Upper lobe of left lung (tissue), 6 donors: ENCODE measurements at regions not wholly inside any gene's neighbourhood (a gene's known extent, or its start where the extent isn't known, plus 50 kb on each side); places are given as distances from the start of the nearest gene placed in this dataset.

Experiments
- ATAC-seq, 2 donors: fragments of 200-7000 bp; cut with Tn5 transposase; one replicate each; pipeline ENCODE4 v1.9.1; 2022; ENCODE audit warnings: mild to moderate bottlenecking in 2 of 2, moderate library complexity in 2 of 2; ENCODE audit not compliant: low FRiP score in 2 of 2
- DNase-seq, 2 donors: peaks; one replicate each; pipeline ENCODE4 v3.0.0-alpha.2; 2019 to 2020
- H3K27ac ChIP-seq, 4 donors: fragments of 200-600 bp; sonication (generic); one replicate each; pipeline ENCODE4 v1.5.1; 2016 to 2019
- H3K27me3 ChIP-seq, 4 donors: fragments of 200-600 bp; sonication (generic); one replicate each; pipeline ENCODE4 v1.5.1; 2017 to 2019
- H3K36me3 ChIP-seq, 4 donors: fragments of 200-600 bp; sonication (generic); one replicate each; pipeline ENCODE4 v1.5.1; 2016 to 2019
- H3K4me1 ChIP-seq, 4 donors: fragments of 200-600 bp; sonication (generic); one replicate each; pipeline ENCODE4 v1.5.1; 2018 to 2019
- H3K4me3 ChIP-seq, 4 donors: fragments of 200-600 bp; sonication (generic); one replicate each; pipeline ENCODE4 v1.5.1; 2017 to 2019; ENCODE audit warnings: mild to moderate bottlenecking in 2 of 4, moderate library complexity in 1 of 4
- H3K9me3 ChIP-seq, 4 donors: fragments of 200-600 bp; sonication (generic); one replicate each; pipeline ENCODE4 v1.5.1; 2018 to 2019
- EP300 ChIP-seq, 4 donors: sonication (generic); formaldehyde crosslinking; IDR thresholded peaks; one replicate each; pipeline ENCODE4 v1.5.1; 2017; ENCODE audit warnings: antibody characterized with exemption in 4 of 4, control low read depth in 2 of 4
- POLR2A ChIP-seq, 4 donors: fragments of 450-650 bp; IDR thresholded peaks; one replicate each; pipeline ENCODE4 v1.5.1; 2016 to 2017; ENCODE audit warnings: antibody characterized with exemption in 4 of 4, mild to moderate bottlenecking in 2 of 4
- POLR2AphosphoS5 ChIP-seq, 2 donors: sonication (generic); formaldehyde crosslinking; IDR thresholded peaks; one replicate each; pipeline ENCODE4 v1.5.1; 2017; ENCODE audit warnings: antibody characterized with exemption in 2 of 2
- WGBS, 2 donors: methylation state at CpG; one replicate each; pipeline ENCODE4 v1.1.5; 2017 to 2018; 5-methylcytosine and 5-hydroxymethylcytosine counted together
- TF ChIP-seq, protein P1 (sequence below), 6 experiments: fragments of 450-650 bp in 4 of 6; fragments of 200-600 bp in 2 of 6; sonication (generic) in 2 of 6; IDR thresholded peaks; one replicate each; pipeline ENCODE4 v1.5.1; 2016 to 2019; ENCODE audit warnings: antibody characterized with exemption in 6 of 6
- donor health status: DM: no; HTN: no; CAD: no; lungs with moderate emphysema.
- donor health status: DM: no; HTN: yes; CAD: no; lungs with severe emphysema.

DNA sequence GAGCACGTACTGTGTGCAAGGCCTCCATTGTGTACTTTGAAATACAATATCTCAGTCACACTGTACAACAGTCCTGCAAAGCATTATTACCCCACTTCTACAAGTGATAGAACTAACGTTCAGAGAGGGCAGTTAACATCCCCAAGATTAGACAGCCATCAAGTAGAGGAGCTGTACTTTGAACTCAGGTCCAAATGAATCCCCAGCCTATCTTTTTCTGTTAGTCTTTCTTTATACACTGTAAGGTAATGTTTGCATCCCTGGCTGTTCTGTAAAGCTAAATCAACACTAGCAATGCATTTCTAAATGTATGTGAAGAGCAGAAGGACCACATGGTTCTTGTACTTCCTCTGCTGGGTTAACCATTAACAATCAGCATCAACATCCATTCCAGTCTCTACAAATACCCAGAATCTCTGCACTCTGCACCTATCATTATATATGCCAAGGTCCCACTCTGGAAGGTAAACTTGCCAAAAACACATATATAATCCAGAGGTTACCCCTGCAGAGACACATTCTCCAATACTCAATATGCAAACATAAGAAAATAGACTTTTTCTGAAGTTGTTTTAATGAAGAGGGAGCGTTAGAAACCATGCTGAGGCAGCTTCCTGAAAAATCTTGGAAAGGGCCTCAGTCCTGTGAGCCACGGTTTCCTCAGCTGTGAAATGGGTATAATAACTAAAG lies 182.3 kb downstream of the MZT1 start:
- Histone ChIP-seq H3K27ac (no peak overlapping the region), H3K9me3 (no peaks in the 10 kb centered on the region), H3K4me1 (no peaks in the 10 kb centered on the region), H3K36me3 (no peaks in the 10 kb centered on the region), H3K4me3 (no peak overlapping the region), H3K27me3 (no peaks in the 10 kb centered on the region)
- TF ChIP-seq EP300 (IDR thresholded peaks at IDR 0.05), result no peak
- no peak for TF ChIP-seq POLR2AphosphoS5 (IDR thresholded peaks at IDR 0.05)
- TF ChIP-seq, protein P1, sequence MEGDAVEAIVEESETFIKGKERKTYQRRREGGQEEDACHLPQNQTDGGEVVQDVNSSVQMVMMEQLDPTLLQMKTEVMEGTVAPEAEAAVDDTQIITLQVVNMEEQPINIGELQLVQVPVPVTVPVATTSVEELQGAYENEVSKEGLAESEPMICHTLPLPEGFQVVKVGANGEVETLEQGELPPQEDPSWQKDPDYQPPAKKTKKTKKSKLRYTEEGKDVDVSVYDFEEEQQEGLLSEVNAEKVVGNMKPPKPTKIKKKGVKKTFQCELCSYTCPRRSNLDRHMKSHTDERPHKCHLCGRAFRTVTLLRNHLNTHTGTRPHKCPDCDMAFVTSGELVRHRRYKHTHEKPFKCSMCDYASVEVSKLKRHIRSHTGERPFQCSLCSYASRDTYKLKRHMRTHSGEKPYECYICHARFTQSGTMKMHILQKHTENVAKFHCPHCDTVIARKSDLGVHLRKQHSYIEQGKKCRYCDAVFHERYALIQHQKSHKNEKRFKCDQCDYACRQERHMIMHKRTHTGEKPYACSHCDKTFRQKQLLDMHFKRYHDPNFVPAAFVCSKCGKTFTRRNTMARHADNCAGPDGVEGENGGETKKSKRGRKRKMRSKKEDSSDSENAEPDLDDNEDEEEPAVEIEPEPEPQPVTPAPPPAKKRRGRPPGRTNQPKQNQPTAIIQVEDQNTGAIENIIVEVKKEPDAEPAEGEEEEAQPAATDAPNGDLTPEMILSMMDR (IDR thresholded peaks at IDR 0.05), result no peak
- no peak for TF ChIP-seq POLR2A (IDR thresholded peaks at IDR 0.05)
- ATAC-seq, result no peak
- no peak for DNase-seq
- 82% methylated on average over 4 of the region's 4 CpGs for whole genome bisulfite sequencing, 2 donors

DNA sequence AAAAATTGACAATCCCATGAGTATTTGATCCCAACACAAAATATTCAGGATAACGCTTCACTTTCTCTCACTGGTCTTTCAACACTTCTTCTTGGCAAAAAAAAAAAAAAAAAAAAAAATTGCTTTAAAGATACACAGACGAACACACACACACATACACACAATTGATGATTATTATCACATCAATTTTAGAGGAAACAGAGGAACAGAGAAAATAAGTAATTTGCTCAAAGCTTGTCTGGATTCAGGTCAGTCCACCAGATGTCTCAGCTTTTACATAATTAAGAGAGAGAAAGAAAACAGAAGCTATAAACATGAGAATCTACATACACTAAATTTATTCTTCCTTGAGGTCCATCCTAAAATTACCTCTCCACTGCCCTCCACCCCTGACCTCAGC lies 183.4 kb downstream of the MZT1 start:
- no peak for DNase-seq
- Histone ChIP-seq H3K4me3 (no peak overlapping the region), H3K27ac (no peak overlapping the region), H3K9me3 (no peaks in the 10 kb centered on the region), H3K36me3 (no peaks in the 10 kb centered on the region), H3K4me1 (no peaks in the 10 kb centered on the region), H3K27me3 (no peaks in the 10 kb centered on the region)
- TF ChIP-seq EP300 (IDR thresholded peaks at IDR 0.05), result no peak
- TF ChIP-seq POLR2AphosphoS5 (IDR thresholded peaks at IDR 0.05), result no peak
- TF ChIP-seq POLR2A (IDR thresholded peaks at IDR 0.05), result no peak
- TF ChIP-seq, protein P1 (IDR thresholded peaks at IDR 0.05), result no peak
- 89 to 97% methylated on average over 2 of the region's 2 CpGs for WGBS, 2 donors
- ATAC-seq, result no peak

DNA sequence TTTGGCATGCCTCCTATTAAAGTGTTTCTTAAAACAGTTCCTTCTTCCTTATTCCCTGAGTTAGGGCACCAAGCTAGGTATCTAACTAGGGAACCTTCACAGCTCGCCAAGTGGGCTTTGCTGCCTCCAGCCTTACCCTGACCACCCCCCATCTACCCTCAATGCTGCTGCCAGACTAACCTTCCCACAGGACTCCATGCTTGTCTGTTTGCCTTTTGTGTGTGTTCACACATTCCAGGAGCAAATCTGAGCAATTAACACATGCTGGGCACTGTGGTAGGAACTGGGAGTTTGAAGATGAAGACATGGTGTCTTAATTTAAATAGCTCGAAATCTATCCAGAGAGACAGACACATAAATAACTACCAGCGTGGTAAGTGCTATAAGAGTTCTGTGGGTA lies 185.2 kb downstream of the MZT1 start:
- no peaks in the 10 kb centered on the region for H3K27me3 ChIP-seq
- H3K27ac ChIP-seq, result no peak overlapping the region
- no peak overlapping the region for H3K4me3 ChIP-seq
- DNase-seq, result no peak
- H3K36me3 ChIP-seq, result no peaks in the 10 kb centered on the region
- 92% methylated on average over 3 of the region's 3 CpGs for WGBS, 2 donors
- TF ChIP-seq EP300 (IDR thresholded peaks at IDR 0.05) (no peak), POLR2A (IDR thresholded peaks at IDR 0.05) (no peak), POLR2AphosphoS5 (IDR thresholded peaks at IDR 0.05) (no peak)
- TF ChIP-seq, protein P1 (IDR thresholded peaks at IDR 0.05), result no peak
- no peaks in the 10 kb centered on the region for H3K9me3 ChIP-seq
- no peaks in the 10 kb centered on the region for H3K4me1 ChIP-seq
- no peak for ATAC-seq

DNA sequence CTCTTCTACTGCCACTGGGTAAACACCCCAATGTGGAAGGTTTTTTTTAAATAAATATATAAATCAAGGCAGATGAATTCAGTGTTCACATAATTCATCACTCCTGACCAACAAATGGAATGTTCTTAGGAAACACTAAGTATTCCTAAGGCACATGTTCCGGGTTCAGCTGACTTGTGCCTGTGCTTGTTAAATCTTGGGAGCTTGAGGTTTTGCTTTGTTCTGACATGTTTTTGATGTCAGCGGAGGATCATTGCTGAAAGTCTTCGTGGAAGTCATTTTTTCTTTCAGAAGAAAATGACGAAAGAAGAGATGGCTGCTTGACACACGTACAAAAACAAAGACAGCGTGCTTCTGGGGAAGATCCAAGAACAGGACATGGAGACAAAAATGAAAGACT lies 185.8 kb downstream of the MZT1 start:
- no peak overlapping the region for H3K27ac ChIP-seq
- 87 to 90% methylated on average over 6 of the region's 6 CpGs for WGBS, 2 donors
- TF ChIP-seq, protein P1 (IDR thresholded peaks at IDR 0.05), result no peak
- TF ChIP-seq EP300 (IDR thresholded peaks at IDR 0.05) (no peak), POLR2A (IDR thresholded peaks at IDR 0.05) (no peak), POLR2AphosphoS5 (IDR thresholded peaks at IDR 0.05) (no peak)
- H3K4me3 ChIP-seq, result no peak overlapping the region
- H3K4me1 ChIP-seq, result no peaks in the 10 kb centered on the region
- H3K9me3 ChIP-seq, result no peaks in the 10 kb centered on the region
- DNase-seq (no peak), ATAC-seq (no peak)
- H3K36me3 ChIP-seq, result no peaks in the 10 kb centered on the region
- no peaks in the 10 kb centered on the region for H3K27me3 ChIP-seq

DNA sequence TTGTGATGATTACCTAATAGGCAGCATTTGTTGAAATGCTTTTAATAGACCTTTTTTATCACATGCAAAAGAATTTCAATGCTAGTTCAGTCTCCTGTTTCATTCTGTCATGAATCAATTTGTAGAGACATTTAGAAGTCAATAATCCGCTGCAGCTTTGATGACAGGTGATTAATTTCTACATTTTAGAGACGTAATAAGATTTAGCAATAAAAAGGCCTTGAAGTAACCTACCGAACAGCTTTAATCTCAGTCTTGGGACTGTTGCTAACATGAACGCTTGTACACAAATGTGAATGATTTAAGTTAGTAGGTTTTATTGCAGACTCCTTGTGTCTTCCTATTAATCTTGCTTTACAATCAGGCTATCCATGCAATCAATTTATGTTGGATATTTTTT lies 186.5 kb downstream of the MZT1 start:
- ATAC-seq, result no peak
- no peaks in the 10 kb centered on the region for H3K36me3 ChIP-seq

More for the DNA sequence above, 186.5 kb downstream of the MZT1 start:
- H3K4me1 ChIP-seq, result no peaks in the 10 kb centered on the region
- WGBS, 2 donors, result 93 to 94% methylated on average over 4 of the region's 4 CpGs
- H3K27me3 ChIP-seq, result no peaks in the 10 kb centered on the region
- no peak overlapping the region for H3K4me3 ChIP-seq
- H3K27ac ChIP-seq, result no peak overlapping the region
- DNase-seq, result no peak
- TF ChIP-seq, protein P1 (IDR thresholded peaks at IDR 0.05), result no peak
- TF ChIP-seq POLR2A (IDR thresholded peaks at IDR 0.05), result no peak
- no peaks in the 10 kb centered on the region for H3K9me3 ChIP-seq
